NCI-H345 (cell line): ENCODE measurements at regions not wholly inside any gene's neighbourhood (a gene's known extent, or its start where the extent isn't known, plus 50 kb on each side); places are given as distances from the start of the nearest gene placed in this dataset.
"Not testable (repeated sequence)": the region's sequence is repeated elsewhere in the genome, so short reads cannot be mapped to it uniquely, and the experiment has no call there.

Source experiments
- DNase-seq: peaks from one replicate; lab custom pipeline; 2025; lab: John Stamatoyannopoulos, UW

DNA sequence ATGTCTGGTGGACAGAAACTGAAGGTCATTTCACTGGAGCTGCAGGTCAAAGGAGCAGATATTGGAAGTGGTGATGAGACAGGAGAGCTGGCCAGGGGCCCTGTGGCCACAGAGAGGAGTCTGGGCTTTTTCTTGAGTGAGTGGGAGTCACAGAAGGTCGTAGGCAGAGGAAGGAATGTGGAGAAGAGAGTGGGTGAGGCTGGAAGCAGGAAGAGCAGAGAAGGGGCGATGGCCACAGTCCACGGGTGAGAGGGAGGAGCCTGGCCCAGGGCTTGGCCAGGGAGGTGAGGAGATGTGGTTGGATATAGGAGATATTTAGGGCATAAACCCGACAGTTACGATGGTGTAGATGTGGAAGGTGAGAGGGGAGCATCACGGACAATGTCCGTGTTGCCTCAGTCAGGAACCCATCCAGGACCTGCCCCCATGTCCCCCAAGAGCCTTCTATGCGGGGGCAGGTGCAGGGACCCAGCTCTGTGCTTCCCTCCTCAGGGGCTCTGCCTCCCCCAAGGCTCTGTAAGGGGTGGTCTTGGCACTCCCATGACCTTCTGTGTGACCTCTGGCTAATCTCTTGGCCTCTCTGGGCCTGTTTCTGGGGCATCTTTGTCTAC is 150.5 kb upstream of the PTPN1 start:
- no peak for DNase-seq

DNA sequence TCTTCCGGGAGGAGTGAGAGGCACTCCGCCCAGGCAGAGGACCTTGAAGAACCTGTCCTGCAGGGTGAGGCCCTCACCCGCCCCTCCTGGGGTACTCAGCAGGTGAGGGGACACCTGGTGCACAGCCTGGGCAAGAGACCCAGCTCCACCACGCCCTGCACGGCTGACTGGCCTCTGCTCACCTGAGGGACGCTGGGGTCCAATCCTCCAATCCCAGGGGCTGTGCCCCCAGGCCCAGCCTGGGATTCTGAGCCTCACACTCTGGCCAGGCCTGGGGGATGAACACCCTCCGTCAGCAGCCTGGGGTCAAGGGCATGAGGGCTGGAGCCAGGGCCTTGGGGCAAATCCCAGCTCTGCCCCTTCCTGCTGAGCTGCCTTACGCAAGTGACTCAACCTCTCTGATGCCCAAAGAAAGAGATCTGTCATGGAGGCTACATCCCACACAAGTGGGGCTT is 149.9 kb upstream of the PTPN1 start:
- DNase-seq = no peak

DNA sequence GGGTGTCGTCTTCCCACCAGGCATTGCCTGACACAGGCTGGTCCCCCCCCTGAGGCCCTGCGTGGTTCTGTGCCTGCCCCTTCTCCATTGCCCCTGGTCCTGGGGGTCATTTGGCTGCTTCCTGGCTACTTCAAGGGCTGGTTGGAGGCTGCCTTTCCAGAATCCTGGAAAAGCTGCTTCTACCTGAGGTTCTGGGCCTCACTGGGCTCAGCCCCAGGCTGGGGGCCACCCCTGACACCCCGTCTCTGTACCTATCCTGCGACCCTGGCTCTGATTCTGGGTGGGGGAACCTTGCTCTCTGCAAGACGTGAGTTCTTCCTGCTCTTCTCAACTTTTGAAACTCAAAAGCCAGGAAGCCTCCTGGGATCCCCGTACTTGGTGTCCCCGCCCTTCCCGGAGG is 149.3 kb upstream of the PTPN1 start:
- no peak for DNase-seq

DNA sequence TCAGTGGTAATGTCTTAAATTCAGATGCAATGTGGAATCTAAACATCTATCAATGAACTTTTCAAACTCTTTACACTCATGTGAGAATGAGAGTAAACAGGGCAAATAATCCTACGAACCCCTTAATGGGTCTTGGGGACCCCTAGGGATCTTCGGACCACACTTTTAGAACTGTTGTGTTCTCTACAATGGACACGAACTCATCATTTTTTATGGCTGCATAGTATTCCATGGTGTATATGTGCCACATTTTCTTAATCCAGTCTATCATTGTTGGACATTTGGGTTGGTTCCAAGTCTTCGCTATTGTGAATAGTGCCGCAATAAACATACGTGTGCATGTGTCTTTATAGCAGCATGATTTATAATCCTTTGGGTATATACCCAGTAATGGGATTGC is 148.0 kb upstream of the PTPN1 start:
- DNase-seq = not testable (repeated sequence)

DNA sequence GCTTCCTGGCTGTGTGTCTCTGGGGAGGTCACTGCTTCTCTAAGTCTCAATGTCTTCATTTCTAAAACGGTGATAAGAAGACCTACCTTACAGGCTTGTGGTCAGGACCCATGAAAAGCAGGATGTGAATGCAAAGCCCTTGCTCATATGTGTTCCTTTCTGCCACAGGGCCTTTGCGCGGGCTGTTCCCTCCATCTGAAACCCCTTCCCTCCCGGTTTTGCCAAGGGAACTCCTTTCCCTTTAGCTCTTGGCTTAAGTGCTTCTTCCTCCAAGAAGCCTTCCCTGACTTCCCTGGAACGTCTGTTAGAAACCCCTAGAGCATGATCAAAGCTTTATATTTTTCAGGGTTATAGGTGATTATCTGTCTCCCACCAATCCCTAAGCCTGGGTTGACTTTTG is 147.2 kb upstream of the PTPN1 start:
- no peak for DNase-seq

DNA sequence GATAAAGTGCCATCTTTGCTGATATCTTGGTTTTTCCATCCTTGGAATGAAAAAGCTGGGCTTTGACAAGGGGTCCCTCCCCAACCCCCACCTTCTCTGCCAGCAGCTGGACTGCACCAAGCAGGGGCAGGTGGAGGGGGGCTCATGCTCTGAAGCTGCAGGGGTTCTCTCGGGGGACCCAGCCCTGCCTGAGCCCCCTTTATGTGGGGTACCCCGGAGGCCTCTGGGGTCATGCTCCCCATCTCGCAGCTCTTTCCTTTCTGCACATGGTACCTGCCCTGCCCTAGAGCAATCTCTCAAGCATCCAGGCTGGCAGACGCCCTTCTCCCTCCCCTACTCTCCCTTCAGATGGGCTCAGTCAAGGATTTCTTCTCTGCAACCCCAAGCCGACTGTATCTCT is 146.7 kb upstream of the PTPN1 start:
- no peak for DNase-seq

DNA sequence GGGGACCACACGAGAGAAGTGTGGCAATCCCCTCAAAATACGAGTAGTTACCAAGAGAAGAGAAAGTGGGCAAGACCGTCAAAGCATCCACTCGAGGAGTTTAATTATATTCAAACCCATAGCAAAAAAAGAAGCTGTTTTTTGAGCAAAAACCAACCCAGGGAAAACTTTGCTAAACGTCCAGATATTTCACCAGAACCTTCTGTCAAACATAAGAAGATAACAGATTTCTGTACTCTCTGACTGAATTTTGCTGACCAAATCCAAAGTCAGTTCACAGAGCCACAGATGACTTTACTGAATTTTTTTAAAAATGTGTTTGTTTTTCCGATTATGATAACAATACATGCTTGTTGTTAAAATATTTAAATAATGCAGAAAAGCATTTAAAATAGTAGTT is 145.6 kb upstream of the PTPN1 start:
- DNase-seq = no peak

DNA sequence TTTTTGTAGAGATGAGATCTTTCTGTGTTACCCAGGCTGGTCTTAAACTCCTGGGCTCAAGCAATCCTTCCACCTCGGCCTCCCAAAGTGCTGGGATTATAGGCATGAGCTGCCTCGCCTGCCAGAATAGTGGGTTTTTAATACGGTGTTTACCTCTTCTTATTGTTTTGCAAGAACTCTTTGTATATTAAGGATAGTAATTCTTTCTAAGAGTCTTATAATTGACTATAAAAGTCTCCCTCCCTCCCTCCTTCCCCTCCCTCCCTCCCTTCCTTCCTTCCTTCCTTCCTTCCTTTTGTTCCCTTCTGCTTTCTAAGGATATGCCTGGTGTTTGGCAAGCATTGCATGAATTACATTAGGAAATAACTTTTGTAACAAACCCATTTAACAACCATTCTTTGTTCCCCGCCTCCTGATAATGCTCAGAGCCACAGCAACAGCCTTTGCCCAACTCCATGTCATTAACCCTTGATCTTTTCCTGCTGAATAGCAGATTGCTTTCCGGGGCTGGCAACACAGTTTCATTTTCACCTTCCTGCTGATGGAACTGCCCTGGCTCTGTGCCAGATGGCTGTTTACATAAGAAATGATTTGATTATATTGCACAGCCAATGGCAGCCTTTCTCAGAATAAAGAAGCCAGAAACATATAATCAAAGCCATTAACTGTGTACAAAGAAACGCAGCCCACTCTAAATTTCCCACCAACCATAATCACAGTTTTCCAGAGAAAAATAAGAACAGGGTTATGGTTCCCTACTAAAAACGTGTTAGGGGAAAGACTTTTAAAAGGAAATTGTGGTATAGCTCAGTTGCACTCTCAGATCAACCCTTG is 143.7 kb upstream of the PTPN1 start:
- peak; percentile 95 for DNase-seq

DNA sequence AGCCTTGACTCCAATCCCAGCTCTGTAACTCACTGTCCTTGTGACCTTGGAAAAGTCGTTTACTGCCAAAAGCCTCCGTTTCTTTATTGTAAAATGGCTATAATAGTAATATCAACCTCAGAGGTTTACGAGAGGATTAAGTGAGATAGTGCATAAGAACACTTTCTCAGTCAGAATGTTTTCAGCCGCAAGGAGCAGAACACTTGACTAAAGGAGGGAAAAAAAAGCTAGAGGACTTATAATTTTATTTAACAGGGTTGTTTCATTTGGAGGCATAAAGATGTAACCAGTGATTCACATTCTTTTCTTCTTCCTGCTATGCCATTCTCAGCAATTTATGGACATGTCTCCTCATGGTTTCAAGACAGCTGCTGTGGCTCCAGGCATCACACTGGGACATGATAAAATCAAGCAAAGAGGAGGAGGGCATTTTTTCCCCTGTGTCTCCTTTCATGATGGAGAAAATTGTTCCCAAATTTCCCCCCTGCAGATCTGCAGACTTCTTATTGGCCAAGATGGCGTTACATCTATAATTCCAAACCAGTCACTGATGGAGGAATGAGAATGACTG is 143.0 kb upstream of the PTPN1 start:
- DNase-seq = no peak

DNA sequence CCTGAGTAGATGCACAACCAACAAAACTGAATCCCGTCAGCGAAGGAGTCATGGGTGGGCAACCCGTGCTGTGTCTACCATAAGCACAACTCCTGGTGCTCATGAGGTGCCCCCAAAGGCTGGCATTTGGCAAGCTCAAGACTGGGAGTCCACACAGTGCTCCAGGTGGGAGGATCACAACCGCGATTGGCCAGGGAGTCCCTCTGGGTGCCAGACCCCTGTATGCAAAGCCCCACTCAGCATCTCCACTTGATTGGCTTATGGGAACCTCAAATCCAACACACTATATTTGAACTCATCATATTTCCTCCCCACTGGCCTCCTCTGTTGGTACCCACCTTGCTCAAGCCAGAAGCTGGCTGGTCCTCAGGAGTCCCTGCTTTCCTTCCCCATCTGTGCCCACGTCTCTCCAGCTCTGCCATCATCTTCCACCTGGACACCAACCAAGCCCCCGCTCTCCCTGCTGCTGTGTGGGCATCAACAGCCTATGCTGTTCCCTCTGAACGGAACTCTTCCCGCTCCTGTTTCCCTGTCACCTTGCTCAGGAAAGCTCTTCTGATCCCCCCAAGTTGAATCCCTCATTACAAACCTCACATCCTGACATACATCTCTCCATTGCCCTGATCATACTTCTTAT is 142.3 kb upstream of the PTPN1 start:
- no peak for DNase-seq

DNA sequence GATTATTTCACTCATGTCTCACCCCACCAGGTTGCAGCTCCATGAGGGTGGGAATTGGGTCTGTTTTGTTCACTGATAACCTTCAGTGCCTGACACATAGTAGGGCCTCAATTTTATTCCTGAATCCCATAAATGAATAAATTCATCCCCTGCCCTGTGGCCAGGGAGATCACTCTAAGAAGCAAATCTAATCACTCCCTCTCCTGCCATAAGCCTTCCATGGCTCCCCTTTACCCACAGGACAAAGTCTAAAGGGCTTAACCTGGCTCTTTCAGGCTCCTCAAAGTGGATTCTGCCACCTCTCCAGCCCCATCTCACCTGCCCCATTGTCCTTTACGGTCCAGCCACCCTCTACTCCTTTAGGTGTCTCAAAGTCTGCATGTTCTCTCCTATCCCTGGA is 141.8 kb upstream of the PTPN1 start:
- DNase-seq = no peak

DNA sequence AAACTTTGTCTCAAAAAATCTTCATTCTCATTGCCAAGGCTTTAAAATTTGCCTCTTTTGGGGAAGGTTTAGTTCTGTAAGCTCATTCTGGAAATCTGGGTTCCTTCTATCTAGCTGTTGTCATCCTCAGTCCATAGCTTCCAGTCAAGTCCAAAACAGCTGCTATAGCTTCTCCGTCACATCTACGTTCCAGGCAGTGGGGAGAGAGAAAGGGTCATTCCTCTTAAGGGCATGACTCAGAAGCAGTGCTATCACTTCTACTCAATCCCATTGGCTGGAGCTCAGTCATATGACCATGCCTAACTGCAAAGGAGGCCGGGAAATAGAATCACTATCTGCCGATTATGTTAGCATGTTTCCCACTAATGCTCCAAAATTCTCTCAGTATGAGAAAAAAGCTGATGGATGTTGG is 141.4 kb upstream of the PTPN1 start:
- DNase-seq = no peak

DNA sequence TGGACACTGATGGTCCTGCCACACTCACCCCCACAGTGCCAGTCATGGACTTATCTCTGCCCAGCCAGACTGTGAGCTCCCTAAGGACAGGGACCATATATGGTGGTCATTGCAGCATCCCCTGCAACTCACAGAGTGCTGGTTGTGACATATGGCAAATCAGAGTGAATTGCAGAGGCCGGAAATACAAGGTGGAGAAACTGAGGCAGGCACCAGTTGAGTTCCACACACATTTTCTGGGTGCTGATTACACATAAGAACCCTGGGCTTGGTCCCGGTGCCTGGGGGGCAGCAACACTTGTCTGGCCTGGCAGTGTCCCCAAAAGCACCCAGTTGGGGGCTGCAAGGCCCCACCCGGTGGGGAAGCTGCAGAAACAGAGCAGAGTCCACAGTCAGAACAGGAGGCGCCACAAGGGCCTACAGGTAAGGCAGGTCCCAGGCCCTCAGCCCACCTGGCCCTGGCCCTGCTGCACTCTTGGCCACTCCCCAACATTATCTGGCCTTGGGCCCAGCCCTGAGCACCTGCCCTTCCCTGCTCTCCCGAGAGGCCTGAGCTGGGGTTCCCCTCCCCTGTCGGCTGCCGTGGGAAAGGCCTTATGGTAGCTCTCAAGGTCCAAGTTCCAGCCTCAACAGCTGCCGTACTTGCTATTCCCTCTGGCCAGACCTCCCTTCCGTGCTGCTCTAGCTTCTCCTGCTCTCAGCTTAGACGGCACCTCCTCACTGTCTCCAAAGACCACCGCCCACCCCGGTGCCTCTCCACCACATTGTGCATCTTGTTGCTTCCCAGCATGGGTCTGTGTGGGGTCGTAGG is 140.8 kb upstream of the PTPN1 start:
- DNase-seq = peak; percentile 72

DNA sequence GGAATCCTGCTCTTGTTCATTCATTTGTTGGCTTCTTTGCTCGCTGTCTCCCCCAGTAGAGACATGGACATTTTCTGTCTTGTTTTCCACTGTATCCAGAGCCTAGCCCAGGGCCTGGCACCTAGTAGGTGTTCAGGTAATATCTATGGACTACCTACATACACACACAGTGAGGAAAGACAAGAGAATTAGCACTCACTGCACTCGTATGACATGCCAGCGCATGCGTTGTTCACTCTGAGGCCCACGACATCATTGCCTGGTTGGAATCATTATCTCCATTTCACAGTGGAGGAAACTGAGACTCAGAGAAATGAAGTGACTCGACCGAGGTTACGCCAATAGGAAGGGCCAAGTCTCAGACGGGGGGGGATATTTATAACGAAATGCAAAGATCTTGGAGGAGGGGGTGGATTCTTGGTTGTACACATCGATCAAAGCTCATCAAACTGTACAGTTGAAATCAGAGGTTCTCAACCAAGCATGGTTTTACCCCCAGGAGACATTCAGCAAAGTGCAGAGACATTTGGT is 140.1 kb upstream of the PTPN1 start:
- DNase-seq = no peak

DNA sequence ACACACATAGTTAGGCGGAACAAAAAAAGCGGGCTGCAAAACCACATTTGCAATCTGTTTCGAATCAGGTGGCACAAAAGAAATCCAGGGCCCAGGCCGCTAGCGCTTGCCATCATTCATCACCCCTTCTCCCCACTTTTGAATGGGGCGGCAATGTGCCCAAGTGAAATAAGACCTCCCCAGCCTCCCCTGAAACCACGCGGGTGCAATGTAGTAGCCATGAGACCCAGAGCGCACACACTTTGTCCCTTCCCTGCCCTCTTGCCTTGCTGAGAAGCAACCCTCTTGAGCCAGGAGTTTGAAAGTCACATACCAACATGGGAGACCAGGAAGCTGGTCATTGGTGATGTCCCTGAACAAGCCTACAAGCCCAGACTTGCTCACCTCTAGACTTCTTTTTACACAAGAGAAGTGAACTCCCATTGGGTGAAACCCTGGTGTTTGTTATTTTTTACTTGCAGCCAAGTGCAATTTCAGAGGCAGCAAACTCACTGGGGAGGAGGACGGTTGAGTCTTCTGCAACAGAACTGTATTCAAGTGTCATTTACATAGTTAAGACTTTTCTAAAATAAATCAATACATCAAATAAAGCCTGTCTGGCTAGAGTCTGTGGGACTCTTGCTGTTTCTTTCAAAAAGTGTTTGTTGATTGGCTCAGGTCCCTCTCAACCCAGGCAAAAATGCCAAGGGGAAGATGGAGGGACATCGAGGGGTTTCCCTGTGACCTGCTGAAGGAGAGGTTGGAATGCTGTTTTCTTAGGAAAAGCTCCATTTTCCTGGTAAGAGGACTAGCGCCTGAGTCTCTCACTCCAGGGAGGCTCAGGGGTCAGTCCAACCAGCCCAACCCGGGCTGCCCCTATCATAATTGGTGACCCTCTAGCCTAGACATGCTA is 138.1 kb upstream of the PTPN1 start:
- DNase-seq = peak; percentile 87

DNA sequence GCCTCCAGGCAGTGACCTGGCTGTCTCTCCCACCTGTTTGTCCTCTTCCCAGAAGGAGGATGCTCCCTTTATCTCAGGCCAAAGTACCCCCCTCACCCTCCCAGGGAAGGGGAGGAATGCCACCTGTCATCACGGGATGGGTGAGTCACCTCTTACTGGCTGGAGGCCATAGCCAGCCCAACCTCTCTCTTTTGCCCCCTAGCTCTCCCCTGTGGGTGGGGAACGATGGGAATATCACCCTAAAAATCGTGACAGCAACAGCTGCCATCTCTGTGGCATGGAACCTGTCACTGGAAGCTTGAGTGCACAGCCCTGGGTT is 137.5 kb upstream of the PTPN1 start:
- DNase-seq = peak; percentile 68

DNA sequence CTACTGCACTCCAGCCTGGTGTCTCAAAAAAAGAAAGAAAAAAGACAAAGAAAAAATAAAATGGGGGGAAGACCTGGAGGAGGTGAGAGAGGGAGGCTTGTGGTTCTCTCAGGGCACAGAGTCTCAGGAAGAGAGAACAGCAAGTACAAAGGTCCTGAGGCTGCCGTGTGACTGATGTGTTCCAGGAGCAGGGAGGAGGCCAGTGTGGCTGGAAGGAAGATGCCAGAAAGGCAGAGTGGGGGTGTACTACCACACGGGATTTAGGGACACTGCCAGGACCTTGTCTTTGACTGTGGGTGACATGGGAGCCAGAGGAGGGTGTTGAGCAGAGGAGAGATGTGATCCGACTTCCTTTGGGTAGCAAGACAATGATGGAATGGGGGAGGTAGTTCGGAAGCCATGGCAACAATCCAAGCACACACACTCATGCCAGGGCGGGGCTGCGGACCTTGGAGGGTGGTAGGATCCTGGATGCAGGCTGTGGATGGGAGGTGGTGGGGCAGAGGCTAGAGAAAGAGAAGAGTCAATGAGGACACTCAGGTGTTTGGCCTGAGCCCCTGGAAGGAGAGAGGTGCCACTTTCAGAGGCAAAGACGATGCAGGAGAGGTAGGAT is 136.4 kb upstream of the PTPN1 start:
- peak; percentile 15 for DNase-seq

DNA sequence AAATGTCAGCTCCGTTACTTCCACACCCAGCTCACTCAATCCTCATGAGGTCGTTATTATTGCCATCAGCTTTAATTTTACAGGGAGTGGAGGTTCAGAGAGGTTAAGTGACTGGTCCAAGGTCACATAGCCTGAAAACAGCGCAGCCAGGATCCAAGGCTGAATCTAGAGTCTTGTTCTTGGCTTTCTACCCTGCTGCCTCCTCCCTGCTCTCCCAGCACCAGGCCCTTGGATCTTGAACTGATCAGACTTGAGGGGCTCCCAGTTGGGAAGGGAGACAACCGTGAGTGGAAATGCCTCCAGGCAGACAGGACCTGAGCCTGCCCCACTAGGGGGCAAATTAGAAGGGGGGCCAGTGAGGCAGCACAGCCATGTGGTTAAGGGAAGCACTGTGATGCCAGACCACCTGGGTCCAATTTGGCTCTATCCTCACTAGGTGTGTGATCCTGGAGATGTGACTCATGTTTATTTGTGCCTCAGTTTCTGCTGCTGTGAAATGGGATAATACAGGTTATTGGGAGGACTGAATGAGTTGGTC is 135.6 kb upstream of the PTPN1 start:
- DNase-seq = no peak

DNA sequence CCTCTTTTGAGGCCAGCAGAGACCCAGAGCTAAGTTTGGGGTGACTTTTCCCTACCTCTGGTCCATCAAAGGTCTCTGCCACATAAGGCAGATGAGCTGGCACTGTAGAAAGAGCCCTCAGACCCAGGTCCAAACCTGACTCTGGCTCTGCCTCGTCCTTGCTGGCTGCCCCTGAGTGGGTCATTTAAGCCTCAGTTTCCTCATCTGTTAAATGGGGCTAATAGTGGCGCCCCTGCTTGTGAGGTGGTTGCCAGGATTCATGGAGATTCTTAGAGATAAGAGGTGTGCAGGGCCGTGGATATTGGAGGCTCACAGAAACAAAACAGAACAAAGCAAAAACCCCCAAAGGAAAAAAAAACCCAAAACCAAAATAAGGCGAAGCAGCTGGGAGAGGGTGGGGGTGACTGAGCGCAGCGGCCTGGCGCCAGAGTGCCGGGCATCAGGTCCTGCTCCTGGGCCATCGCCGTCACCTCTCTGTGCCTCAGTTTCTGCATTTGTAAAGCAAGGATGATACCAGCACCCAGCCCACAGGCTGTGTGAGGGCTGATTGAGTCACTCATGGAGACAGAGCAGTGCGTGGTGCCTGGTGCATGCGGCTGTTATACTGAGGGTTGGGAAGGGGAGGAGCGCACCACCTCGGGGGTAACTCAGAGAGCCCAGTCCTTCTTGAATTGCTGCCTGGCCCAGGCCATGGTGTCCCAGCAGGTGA is 133.8 kb upstream of the PTPN1 start:
- DNase-seq = no peak
